ENCODE measurements at regions not wholly inside any gene's neighbourhood (a gene's known extent, or its start where the extent isn't known, plus 50 kb on each side); places are given as distances from the start of the nearest gene placed in this dataset.

GRCh38 chr10:123536176-123536845 is 129.8 kb upstream of the GPR26 start:
- no peak overlapping the region for H3K18ac ChIP-seq (ENCODE audit: extremely low read depth, low read length)
- no peak overlapping the region for H3K56ac ChIP-seq (replicated peaks; ENCODE audit: insufficient read length, low read depth, low read length)
- H3K4me3 ChIP-seq (ENCODE audit: extremely low read depth in 1 of 4, insufficient read depth in 2 of 4, low read depth in 3 of 4, low read length in 4 of 4) = no peak overlapping the region
- no peak overlapping the region for H3K27ac ChIP-seq (ENCODE audit: low read depth, low read length)
- H3K79me1 ChIP-seq (ENCODE audit: low read depth, low read length) = no peaks in the 10 kb centered on the region
- no peak overlapping the region for H3K4ac ChIP-seq (replicated peaks; ENCODE audit: insufficient read length, low read depth, low read length)
- no peak overlapping the region for H3K4me2 ChIP-seq (ENCODE audit: insufficient read depth in 1 of 2, low read depth in 2 of 2, low read length in 2 of 2)
- peak in 1 of 2 experiments; percentile 17 for DNase-seq (ENCODE audit: low read depth in 1 of 2, low spot score in 2 of 2)
- FAIRE-seq = no peak
- peak overlapping the region; percentile 43; the same call in 1 of the 2 replicates for H2BK20ac ChIP-seq (ENCODE audit: low read length)
- no peaks in the 10 kb centered on the region for H3K36me3 ChIP-seq (ENCODE audit: control insufficient read depth in 2 of 4, insufficient read depth in 4 of 4, low read length in 3 of 4)
- no peaks in the 10 kb centered on the region; the same call in 1 of the 2 replicates for H3K23me2 ChIP-seq (ENCODE audit: low read depth, low read length)
- H4K8ac ChIP-seq (ENCODE audit: extremely low read depth, insufficient read depth, low read length) = no peak overlapping the region; the same call in 1 of the 2 replicates
- peak overlapping the region; percentile 65 for H2BK15ac ChIP-seq (ENCODE audit: low read length)
- 92% methylated on average over 6 of the region's 6 CpGs; no CpG with 5 or more reads in 1 of the 2 experiments for WGBS, 2 experiments (ENCODE audit: extremely low coverage in 1 of 2, insufficient coverage in 1 of 2, insufficient read length in 1 of 2, insufficient replicate concordance in 2 of 2, low coverage in 1 of 2, low lambda C conversion rate in 2 of 2, missing lambda C conversion rate in 1 of 2)
- H3K4me1 ChIP-seq (replicated peaks in 1 of 4; ENCODE audit: control insufficient read depth in 3 of 4, insufficient read depth in 4 of 4, low read length in 3 of 4) = peaks cover 0 to 8% (median 4%) of the 10 kb centered on the region in 4 experiments; a peak in 3 of 7 replicates
- peak overlapping the region; percentile 75; the same call in 1 of the 2 replicates for H2BK12ac ChIP-seq (ENCODE audit: low read depth, low read length)
- no peaks in the 10 kb centered on the region for H3K79me2 ChIP-seq (ENCODE audit: control insufficient read depth in 1 of 2, insufficient read depth in 2 of 2, low read length in 2 of 2)
- no peak overlapping the region for H2BK5ac ChIP-seq (ENCODE audit: low read depth, low read length)
- H3K14ac ChIP-seq (ENCODE audit: insufficient read length) = no peak overlapping the region
- H2AK5ac ChIP-seq (ENCODE audit: low read depth, low read length) = peak overlapping the region; percentile 47; the same call in 1 of the 2 replicates
- no peaks in the 10 kb centered on the region for H3K27me3 ChIP-seq (replicated peaks in 1 of 4; ENCODE audit: control insufficient read depth in 3 of 4, extremely low read depth in 1 of 4, insufficient read depth in 3 of 4, low read length in 3 of 4)
- H4K20me1 ChIP-seq (replicated peaks in 1 of 2; ENCODE audit: control insufficient read depth in 1 of 2, insufficient read depth in 2 of 2, low read length in 2 of 2) = no peaks in the 10 kb centered on the region
- no peak overlapping the region for H3K23ac ChIP-seq (ENCODE audit: insufficient read length)
- POLR2A ChIA-PET (ENCODE audit: partially characterized antibody) = no interaction called here
- H3K9ac ChIP-seq (replicated peaks in 1 of 4; ENCODE audit: extremely low read depth in 1 of 4, low read depth in 3 of 4, low read length in 3 of 4) = no peak overlapping the region
- no peaks in the 10 kb centered on the region for H3K9me3 ChIP-seq (ENCODE audit: insufficient read depth in 2 of 2, low read depth in 1 of 2, low read length in 1 of 2)
- CTCF ChIA-PET (ENCODE audit: partially characterized antibody) = interaction anchor here (0.6 to 1.2 kb wide), 2 partner anchors 23 to 447 kb away, joined by 3 read pairs; no protein-coding TSS in a partner anchor
- H2AFZ ChIP-seq (ENCODE audit: low read length) = no peak overlapping the region
- no peak overlapping the region for H4K5ac ChIP-seq (ENCODE audit: insufficient read length, low read depth, low read length)
- H4K91ac ChIP-seq (replicated peaks; ENCODE audit: insufficient read length, low read length) = peak overlapping the region; percentile 14
- no peak overlapping the region for H2BK120ac ChIP-seq (replicated peaks; ENCODE audit: low read depth, low read length)
- TF ChIP-seq JUND (IDR thresholded peaks at IDR 0.05; ENCODE audit: low read length) (no peak), GABPA (IDR thresholded peaks at IDR 0.05; ENCODE audit: borderline replicate concordance, insufficient read depth, low read length) (no peak), BACH1 (IDR thresholded peaks at IDR 0.05; ENCODE audit: low read length) (no peak), SIRT6 (IDR thresholded peaks at IDR 0.05; ENCODE audit: low read length) (no peak), POLR2AphosphoS5 (IDR thresholded peaks at IDR 0.05; ENCODE audit: low read depth, low read length) (no peak), SP2 (IDR thresholded peaks at IDR 0.05; ENCODE audit: low read length) (no peak), SRF (IDR thresholded peaks at IDR 0.05; ENCODE audit: low read depth, low read length) (no peak), YY1 (IDR thresholded peaks at IDR 0.05; ENCODE audit: low read depth, low read length) (no peak), EZH2 (IDR thresholded peaks at IDR 0.05; ENCODE audit: low read depth, low read length, severe bottlenecking) (no peak), TBP (IDR thresholded peaks at IDR 0.05; ENCODE audit: low read depth, low read length) (no peak), EGR1 (IDR thresholded peaks at IDR 0.05; ENCODE audit: borderline replicate concordance, low read depth, low read length) (no peak)
- TF ChIP-seq, protein P1, sequence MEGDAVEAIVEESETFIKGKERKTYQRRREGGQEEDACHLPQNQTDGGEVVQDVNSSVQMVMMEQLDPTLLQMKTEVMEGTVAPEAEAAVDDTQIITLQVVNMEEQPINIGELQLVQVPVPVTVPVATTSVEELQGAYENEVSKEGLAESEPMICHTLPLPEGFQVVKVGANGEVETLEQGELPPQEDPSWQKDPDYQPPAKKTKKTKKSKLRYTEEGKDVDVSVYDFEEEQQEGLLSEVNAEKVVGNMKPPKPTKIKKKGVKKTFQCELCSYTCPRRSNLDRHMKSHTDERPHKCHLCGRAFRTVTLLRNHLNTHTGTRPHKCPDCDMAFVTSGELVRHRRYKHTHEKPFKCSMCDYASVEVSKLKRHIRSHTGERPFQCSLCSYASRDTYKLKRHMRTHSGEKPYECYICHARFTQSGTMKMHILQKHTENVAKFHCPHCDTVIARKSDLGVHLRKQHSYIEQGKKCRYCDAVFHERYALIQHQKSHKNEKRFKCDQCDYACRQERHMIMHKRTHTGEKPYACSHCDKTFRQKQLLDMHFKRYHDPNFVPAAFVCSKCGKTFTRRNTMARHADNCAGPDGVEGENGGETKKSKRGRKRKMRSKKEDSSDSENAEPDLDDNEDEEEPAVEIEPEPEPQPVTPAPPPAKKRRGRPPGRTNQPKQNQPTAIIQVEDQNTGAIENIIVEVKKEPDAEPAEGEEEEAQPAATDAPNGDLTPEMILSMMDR (IDR thresholded peaks at IDR 0.05; ENCODE audit: control extremely low read depth in 1 of 3, insufficient read depth in 1 of 3, low read depth in 1 of 3, low read length in 3 of 3) = no peak

Measured in H1 (cell line).